PC-9 (cell line): ENCODE measurements at regions not wholly inside any gene's neighbourhood (a gene's known extent, or its start where the extent isn't known, plus 50 kb on each side); places are given as distances from the start of the nearest gene placed in this dataset.

ENCODE experiments used
- EZH2 ChIP-seq: fragments of 200-600 bp; sonication (generic); IDR thresholded peaks from 2 replicates; pipeline ENCODE4 v1.8.0; 2017; ENCODE audit warnings: antibody characterized with exemption, low read depth
- TF ChIP-seq, protein P1 (sequence below): fragments of 200-600 bp; sonication (generic); conservative IDR thresholded peaks from 2 replicates; pipeline ENCODE4 v1.6.1; 2017; ENCODE audit warnings: mixed run types, antibody characterized with exemption, mild to moderate bottlenecking, moderate library complexity

DNA sequence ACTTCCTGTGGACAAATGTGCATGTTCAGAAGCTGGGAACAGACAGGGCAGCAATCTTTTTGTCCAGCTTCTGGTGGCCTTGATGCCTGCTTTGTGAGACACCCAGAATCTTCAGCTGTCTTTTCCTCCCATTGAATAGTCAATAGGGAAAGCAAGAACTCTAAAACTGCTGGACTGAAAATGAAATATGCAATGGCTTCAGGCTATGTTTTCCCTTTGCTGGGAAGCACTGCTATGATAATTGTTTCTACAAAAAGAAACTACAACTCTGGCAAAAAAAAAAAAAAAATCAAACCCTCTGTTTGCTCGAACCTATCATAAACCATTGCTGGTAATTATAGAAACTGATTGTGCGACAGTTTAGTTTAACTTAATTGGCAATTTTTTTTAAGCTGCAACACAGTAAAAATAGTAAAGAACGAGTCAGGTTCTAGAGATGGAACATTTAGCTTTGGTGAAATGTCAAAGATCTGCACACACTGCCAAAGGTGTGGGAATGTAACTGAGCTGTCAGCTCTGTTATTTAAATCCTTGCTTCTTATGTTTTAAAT lies 79.1 kb upstream of the NEUROD6 start:
- TF ChIP-seq EZH2 = no peak
- TF ChIP-seq, protein P1, sequence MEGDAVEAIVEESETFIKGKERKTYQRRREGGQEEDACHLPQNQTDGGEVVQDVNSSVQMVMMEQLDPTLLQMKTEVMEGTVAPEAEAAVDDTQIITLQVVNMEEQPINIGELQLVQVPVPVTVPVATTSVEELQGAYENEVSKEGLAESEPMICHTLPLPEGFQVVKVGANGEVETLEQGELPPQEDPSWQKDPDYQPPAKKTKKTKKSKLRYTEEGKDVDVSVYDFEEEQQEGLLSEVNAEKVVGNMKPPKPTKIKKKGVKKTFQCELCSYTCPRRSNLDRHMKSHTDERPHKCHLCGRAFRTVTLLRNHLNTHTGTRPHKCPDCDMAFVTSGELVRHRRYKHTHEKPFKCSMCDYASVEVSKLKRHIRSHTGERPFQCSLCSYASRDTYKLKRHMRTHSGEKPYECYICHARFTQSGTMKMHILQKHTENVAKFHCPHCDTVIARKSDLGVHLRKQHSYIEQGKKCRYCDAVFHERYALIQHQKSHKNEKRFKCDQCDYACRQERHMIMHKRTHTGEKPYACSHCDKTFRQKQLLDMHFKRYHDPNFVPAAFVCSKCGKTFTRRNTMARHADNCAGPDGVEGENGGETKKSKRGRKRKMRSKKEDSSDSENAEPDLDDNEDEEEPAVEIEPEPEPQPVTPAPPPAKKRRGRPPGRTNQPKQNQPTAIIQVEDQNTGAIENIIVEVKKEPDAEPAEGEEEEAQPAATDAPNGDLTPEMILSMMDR = no peak
